HG02642 (cell line): ENCODE measurements at regions not wholly inside any gene's neighbourhood (a gene's known extent, or its start where the extent isn't known, plus 50 kb on each side); places are given as distances from the start of the nearest gene placed in this dataset.

ENCODE experiments used
- ATAC-seq: cut with Tn5 transposase; IDR thresholded peaks from one replicate; pipeline ENCODE4 v1.9.1; 2021; ENCODE audit warnings: mild to moderate bottlenecking; ENCODE audit not compliant: unreplicated experiment, poor library complexity

- ATAC-seq = no peak
Measured at GRCh38 chr20:39903806-39904465, 785.1 kb downstream of the MAFB start.

- no peak for ATAC-seq
Measured at GRCh38 chr20:39899881-39900280, 789.2 kb downstream of the MAFB start.

- ATAC-seq = no peak
Measured at GRCh38 chr20:39898467-39898852, 790.6 kb downstream of the MAFB start.

GRCh38 chr20:39897781-39898466, 791.1 kb downstream of the MAFB start:
- no peak for ATAC-seq

- ATAC-seq = no peak
Measured at GRCh38 chr20:39897058-39897457, 792.0 kb downstream of the MAFB start.

- ATAC-seq = no peak
Measured at GRCh38 chr20:39894067-39894466, 795.0 kb downstream of the MAFB start.

GRCh38 chr20:39893003-39893685, 795.9 kb downstream of the MAFB start:
- no peak for ATAC-seq

- ATAC-seq = no peak
Measured at GRCh38 chr20:39890697-39891096, 798.3 kb downstream of the MAFB start.

- ATAC-seq = no peak
Measured at GRCh38 chr20:39888310-39888709, 800.7 kb downstream of the MAFB start.

- no peak for ATAC-seq
Measured at GRCh38 chr20:39886650-39887190, 802.3 kb downstream of the MAFB start.

GRCh38 chr20:39885975-39886649, 802.9 kb downstream of the MAFB start:
- ATAC-seq = no peak

GRCh38 chr20:39882806-39883205, 806.2 kb downstream of the MAFB start:
- ATAC-seq = no peak

- ATAC-seq = peak; percentile 47
Measured at GRCh38 chr20:39880890-39881289, 808.1 kb downstream of the MAFB start.

GRCh38 chr20:39879296-39879695, 809.7 kb downstream of the MAFB start:
- ATAC-seq = no peak

- ATAC-seq = no peak
Measured at GRCh38 chr20:39878809-39879208, 810.2 kb downstream of the MAFB start.

- ATAC-seq = no peak
Measured at GRCh38 chr20:39878320-39878719, 810.7 kb downstream of the MAFB start.

- no peak for ATAC-seq
Measured at GRCh38 chr20:39877788-39878187, 811.2 kb downstream of the MAFB start.

GRCh38 chr20:39876976-39877635, 811.9 kb downstream of the MAFB start:
- ATAC-seq = no peak

- ATAC-seq = no peak
Measured at GRCh38 chr20:39875492-39876110, 813.4 kb downstream of the MAFB start.
